ENCODE measurements at regions not wholly inside any gene's neighbourhood (a gene's known extent, or its start where the extent isn't known, plus 50 kb on each side); places are given as distances from the start of the nearest gene placed in this dataset.

DNA sequence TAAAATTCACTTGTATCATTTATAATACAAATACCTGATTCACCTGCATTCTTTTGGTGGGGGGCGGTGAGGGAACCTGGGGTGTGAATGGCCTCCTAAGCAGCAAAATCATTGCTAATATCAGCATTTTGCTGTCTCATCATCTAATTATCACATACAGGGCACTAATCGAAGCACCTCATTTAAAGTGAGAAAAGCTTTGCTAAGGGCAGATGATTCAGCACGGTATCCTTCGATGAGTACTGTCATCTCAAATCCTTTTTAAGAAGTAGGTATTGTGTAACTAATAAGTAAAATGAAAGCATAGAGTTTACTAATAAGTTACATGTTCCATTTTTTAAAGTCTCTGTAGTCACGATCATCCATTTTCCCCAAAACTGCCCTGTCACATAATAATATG is 278.1 kb upstream of the SOX5 start:
- peaks cover 4% of the 10 kb centered on the region for H3K36me3 Mint-ChIP-seq (ENCODE audit: low read depth)
- H3K4me3 Mint-ChIP-seq = no peak overlapping the region
- no peak for DNase-seq (ENCODE audit: low read depth, low spot score)
- H3K9me3 Mint-ChIP-seq = no peaks in the 10 kb centered on the region
- no peaks in the 10 kb centered on the region for H3K27me3 Mint-ChIP-seq (ENCODE audit: low read depth)
- H3K27ac Mint-ChIP-seq (ENCODE audit: unreplicated experiment) = no peak overlapping the region
- peaks cover 67% of the 10 kb centered on the region for H3K4me1 Mint-ChIP-seq
- no peak for TF ChIP-seq CTCF (conservative IDR thresholded peaks at IDR 0.05)

- H3K27ac Mint-ChIP-seq (ENCODE audit: unreplicated experiment) = no peak overlapping the region
- no peak for DNase-seq (ENCODE audit: low read depth, low spot score)
Measured at GRCh38 chr12:24226745-24227350, 277.4 kb upstream of the SOX5 start.

GRCh38 chr12:24224401-24224800 is 274.9 kb upstream of the SOX5 start:
- DNase-seq (ENCODE audit: low read depth, low spot score) = no peak
- TF ChIP-seq CTCF (conservative IDR thresholded peaks at IDR 0.05) = no peak
- Mint-ChIP-seq H3K9me3 (peaks cover 3% of the 10 kb centered on the region), H3K27ac (ENCODE audit: unreplicated experiment) (no peak overlapping the region), H3K36me3 (ENCODE audit: low read depth) (peaks cover 8% of the 10 kb centered on the region), H3K4me3 (no peak overlapping the region), H3K4me1 (peaks cover 49% of the 10 kb centered on the region), H3K27me3 (ENCODE audit: low read depth) (no peaks in the 10 kb centered on the region)

More at GRCh38 chr12:24226745-24227350, 277.4 kb upstream of the SOX5 start:
- H3K4me1 Mint-ChIP-seq = peaks cover 66% of the 10 kb centered on the region
- no peak for TF ChIP-seq CTCF (conservative IDR thresholded peaks at IDR 0.05)
- no peaks in the 10 kb centered on the region for H3K9me3 Mint-ChIP-seq
- no peaks in the 10 kb centered on the region for H3K27me3 Mint-ChIP-seq (ENCODE audit: low read depth)
- peaks cover 4% of the 10 kb centered on the region for H3K36me3 Mint-ChIP-seq (ENCODE audit: low read depth)
- H3K4me3 Mint-ChIP-seq = no peak overlapping the region

- Mint-ChIP-seq H3K4me3 (no peak overlapping the region), H3K27me3 (ENCODE audit: low read depth) (no peaks in the 10 kb centered on the region), H3K4me1 (peaks cover 44% of the 10 kb centered on the region), H3K36me3 (ENCODE audit: low read depth) (peaks cover 8% of the 10 kb centered on the region), H3K27ac (ENCODE audit: unreplicated experiment) (no peak overlapping the region), H3K9me3 (peaks cover 3% of the 10 kb centered on the region)
- DNase-seq (ENCODE audit: low read depth, low spot score) = no peak
- no peak for TF ChIP-seq CTCF (conservative IDR thresholded peaks at IDR 0.05)
Measured at GRCh38 chr12:24223926-24224325, 274.5 kb upstream of the SOX5 start.

GRCh38 chr12:24222968-24223367 is 273.5 kb upstream of the SOX5 start:
- DNase-seq (ENCODE audit: low read depth, low spot score) = no peak
- no peak for TF ChIP-seq CTCF (conservative IDR thresholded peaks at IDR 0.05)
- Mint-ChIP-seq H3K27me3 (ENCODE audit: low read depth) (no peaks in the 10 kb centered on the region), H3K4me3 (no peak overlapping the region), H3K36me3 (ENCODE audit: low read depth) (peaks cover 6% of the 10 kb centered on the region), H3K4me1 (peaks cover 35% of the 10 kb centered on the region), H3K27ac (ENCODE audit: unreplicated experiment) (no peak overlapping the region), H3K9me3 (peaks cover 3% of the 10 kb centered on the region)
